Stimulated activated CD4-positive, alpha-beta T cell treated with anti-CD3 and anti-CD28 coated beads, Interleukin-1b, Interleukin-23, amount 100 ng/mL, for 48 hours (primary cell): ENCODE measurements at regions not wholly inside any gene's neighbourhood (a gene's known extent, or its start where the extent isn't known, plus 50 kb on each side); places are given as distances from the start of the nearest gene placed in this dataset.

Source experiments
- DNase-seq: peaks from one replicate; pipeline ENCODE4 v3.0.0-alpha.2; 2020

DNA sequence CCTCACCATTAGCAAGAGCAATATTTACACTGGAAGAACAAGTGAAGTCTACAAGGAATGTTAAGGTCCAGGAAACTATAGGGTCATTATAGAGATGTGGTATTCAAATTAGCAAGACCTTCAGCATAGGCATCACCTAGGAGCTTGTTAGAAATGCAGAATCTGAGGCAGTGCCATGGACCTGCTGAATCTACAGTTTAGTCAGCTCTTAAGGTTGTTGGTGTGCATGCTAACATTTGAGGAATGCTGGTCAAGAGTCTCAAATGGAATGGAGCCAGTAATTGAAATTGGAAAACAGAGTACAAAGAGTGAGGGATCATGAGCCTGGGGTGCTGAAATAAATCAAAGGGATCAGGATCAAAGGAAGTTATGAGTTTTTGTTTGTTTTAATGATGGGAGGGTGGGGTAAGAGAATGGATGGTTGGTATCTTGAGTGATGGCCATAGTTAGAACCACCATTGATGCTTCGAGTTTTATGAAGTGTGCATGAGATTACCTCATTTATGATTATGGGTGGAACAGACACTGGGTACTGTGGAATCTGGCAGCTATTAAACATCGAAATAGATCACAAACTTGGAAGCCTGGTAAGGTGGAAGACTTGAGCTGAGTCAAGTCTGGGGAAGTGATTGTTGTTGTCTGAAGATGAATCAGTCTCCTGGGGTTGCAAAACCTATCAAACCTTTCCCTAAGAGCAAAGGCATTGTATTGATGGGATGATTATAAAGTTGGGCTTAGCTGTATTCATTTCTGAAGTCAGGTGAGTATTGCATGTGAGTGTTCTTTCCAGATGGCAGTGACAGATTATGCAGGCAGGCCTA, 323.3 kb upstream of the E2F7 start:
- DNase-seq = no peak

DNA sequence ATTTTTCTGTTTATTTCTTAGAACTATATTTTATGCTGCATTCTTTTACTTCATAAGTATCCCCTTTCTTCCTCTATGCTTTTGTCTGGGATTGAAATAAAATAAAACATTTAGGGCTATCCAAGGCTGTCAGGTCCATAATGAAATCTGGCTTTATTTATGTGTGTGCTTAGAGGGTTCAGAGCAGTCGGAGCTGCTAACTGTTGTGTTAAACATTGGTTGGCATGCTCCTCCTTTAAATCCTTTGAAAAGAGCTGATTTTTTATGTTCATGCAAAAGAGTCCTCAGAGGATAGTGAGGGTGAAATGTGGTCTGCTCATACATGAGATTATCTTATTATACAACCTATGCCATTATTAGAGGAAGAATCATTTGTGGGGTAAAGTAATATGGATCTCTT, 322.3 kb upstream of the E2F7 start:
- no peak for DNase-seq

DNA sequence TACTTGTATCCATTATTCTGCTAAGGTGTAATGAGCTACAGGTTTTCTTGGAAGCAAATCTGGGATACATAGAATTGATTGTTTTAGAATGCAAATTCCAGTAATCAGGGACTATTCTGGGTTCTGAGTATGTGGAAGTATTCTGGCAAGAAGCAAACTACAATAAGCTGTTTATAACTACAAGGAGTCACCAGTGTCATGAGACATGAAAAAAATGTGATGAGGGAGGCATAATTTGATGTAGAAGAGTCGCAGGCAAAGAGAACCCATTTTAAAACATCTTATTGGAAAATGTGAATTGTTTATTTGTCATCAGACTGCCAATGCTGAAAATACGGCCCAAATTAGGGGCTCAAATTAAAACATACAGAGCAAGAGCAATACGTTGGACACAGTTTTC, 321.8 kb upstream of the E2F7 start:
- no peak for DNase-seq

DNA sequence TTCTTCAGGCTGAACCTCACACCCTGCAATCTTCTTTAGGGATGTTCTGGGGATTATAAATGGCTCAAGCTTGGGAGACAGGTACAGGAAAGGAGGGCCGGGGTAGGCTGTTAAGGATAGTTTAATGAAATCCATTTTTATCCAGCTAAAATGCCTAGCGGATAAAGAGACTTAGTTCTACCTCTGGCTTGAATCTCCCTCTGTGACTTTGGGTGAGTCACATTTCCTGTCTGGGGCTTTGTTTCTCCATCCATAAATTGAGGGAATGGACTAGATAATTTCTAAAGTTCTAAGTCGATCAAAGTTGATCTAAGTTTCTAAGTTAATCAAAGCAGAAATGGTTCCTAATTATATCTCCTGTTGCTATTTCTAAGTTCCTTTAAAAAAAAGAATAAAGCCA, 319.6 kb upstream of the E2F7 start:
- DNase-seq = no peak

DNA sequence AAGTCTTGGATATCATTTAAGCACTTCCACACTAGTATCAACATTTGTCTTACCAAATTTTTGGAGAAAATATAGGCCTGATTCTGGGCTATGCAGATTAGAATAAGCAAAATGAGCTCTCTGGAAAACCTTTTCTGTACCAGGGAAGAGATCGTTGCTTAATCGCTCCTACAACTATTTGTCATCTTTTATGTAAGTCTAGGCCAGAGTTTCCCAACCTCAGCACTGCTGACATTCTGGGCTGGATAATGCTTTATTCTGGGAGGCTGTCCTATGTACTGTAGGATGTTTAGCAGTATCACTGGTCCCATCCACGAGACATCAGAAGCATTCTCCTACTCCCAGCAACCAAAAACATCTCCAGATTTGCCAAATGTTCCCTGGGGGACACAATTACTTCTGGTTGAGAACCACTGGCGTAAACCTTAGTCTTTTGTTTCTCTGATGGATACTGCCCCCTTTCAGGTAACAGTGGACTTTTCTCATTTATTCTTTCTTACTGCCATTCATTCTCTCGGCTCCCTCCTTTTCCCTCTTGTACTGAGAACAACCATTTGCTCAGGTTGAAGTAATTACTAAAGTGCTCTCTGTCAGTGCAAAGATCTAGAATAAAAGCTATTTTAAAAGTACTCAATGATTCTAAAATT, 316.9 kb upstream of the E2F7 start:
- no peak for DNase-seq

DNA sequence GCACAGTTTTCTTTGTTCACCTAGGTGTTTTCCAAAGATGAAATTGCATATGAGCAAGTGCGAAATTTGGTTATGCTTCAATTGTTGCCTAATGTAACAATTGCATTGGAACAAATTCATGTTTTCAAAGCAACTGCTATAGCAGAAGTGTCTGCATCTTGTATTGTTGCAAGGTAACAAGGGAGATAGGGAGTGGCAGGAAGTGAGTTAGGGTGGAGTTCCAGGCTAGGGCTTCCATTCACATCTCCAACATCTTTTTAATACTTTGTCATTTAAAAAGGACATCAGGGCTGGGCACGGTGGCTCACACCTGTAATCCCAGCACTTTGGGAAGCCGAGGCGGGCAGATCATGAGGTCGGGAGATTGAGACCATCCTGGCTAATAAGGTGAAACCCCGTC, 312.3 kb upstream of the E2F7 start:
- DNase-seq = no peak

DNA sequence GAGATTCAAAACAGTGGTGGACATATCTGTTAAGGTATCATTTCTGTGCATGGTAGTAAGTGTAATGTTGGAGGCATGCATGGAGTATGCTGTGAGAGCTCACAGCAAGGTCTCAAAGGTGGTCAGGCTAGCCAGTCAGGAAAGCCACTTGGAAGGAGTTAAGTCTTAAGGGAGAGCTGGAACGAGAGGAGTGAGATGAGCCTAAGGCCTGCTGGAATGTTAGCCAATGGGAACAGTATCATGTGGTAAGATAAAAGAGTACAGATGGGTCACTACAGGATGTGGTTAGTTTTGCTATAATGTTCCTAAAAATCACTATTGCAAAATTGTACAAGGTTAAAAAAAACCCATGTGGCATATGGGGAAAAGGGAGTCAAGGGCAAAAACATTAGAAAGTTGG, 311.7 kb upstream of the E2F7 start:
- DNase-seq = no peak

DNA sequence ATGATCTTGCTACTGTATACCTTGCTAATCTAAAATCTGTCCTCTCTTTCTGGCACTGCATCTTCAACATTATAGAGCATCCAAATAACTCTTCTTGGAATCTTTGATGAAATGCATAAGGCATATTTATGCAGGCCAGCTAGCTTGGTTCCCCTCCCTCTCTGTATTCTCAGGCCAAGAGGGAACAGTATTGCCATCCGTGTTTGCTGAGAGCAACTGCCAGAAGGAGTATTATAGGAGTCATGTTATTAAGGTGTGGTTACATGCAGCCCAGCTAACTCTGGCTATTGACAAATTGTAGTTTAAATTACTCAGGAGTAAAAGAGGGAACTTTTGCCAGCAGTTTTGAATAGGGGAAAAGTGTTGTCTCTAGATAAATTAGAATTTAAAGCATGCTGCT, 309.3 kb upstream of the E2F7 start:
- DNase-seq = no peak

DNA sequence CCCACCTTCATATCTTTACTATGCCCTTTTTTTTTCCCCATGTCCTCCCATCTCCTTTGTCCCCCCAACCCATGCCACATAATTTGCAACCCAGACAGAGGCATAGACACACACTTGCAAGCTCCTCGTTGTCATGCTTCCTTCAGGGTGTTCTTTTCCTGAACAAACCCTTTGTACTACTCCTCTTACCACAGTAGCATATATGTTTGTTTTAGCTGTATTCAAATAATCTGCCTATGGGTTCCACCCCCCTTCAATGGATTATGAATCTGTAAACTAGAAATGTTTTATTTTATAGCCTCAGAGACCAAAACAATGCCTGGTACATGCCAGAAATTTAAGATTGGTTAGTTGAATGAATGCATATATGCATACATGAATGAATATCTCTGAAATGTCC, 307.1 kb upstream of the E2F7 start:
- DNase-seq = no peak

DNA sequence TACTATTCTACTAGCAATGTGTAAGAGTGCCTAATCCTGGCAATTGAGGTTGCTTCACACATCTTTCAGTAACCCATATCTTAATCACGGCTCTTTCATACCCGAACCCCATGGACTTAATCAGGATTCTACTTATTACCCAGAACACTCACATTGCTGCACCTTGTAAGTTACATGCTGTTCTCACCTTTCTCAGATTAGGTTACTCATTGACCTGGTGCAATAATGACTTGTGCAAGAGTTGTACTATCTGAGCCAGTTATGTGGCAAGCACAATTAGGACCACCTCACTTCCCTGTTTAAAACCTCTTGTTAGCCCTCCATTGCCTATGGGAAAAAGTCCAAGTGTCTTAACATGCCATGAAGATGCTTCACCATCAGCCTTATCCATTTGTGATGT, 306.7 kb upstream of the E2F7 start:
- DNase-seq = no peak

DNA sequence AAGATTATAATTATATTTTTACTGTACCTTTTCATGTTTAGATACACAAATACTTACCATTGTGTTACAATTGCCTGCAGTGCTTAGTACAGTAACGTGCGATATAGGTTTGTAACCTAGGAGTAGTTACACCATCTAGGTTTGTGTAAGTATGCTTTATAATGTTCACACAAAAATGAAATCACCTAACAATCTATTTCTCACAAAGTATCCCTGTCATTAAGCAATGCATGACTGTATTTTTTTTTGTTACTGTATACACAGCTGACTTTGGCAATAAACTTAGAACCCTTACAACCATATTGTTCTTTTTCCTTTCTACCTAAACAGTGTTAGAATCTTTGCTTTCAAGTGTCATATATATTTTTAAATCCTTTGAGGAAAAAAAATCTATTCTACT, 303.0 kb upstream of the E2F7 start:
- DNase-seq = no peak

DNA sequence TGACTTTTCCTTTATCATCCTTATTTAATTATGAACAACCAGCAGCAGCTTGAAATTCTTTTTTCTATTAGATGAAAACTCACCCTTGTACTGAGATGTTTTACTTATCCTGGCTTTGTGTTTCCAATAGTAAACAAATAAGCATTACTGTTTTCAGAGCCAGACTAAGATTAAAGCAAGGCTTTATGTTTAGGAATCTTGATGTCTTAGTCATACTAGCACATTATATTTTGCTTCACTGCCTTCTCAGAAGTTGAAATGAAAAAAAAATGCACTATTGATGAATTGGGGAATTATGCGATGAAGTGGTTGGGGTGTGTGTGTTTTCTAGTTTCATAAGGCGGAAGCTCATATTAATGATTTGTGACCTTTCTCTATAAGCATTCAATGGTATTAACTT, 301.2 kb upstream of the E2F7 start:
- no peak for DNase-seq

DNA sequence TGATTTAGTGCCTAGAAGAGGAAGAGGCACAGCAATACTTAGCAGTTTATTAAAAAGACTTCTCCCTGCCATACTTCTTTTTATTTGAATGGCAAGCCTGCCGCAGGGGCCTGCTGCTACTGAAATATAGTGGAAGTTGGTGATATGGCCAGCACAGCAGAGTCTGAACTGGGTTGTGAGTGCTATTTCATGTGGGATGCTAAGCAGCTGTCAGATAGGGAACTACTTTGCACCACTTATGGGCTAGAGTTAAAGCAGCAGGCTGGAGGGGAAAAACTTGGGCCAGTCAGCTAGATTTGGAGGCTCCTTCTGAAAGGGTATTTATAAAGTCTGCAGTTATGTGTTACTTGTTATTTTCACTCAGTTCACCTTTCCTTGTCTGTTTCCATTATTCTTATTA, 299.0 kb upstream of the E2F7 start:
- DNase-seq = no peak

DNA sequence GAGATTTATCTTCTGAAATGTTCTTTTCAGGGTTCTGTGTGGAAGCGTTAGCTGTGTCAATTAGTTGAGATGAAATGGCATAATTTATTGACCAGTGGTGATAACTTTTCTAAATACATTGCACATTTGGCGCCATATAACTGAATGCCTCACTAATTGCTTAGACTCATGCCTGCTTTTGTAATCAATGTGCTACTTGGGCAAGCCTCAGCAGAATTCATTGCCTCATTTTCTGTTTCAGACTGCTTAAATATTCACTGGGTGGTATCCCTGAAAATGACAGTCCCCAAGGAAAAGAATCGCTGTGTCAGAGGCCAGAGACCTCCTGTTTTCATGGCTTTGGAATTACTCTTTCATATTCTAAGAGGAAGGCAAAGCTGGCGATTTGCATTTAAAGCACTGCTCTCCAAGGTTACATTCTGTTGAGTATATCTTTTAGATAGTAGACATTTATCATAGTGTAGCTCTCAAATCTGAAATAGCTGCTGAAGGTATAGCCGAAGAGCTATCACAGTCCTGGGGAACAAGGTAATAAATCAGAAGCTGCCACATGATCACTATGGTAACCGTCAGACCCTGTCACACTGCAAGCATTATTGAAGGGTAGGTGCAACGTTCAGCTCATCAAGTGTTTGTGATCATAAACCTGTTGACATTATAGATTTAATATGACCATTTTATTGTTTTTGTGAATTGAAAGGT, 297.3 kb upstream of the E2F7 start:
- DNase-seq = no peak

DNA sequence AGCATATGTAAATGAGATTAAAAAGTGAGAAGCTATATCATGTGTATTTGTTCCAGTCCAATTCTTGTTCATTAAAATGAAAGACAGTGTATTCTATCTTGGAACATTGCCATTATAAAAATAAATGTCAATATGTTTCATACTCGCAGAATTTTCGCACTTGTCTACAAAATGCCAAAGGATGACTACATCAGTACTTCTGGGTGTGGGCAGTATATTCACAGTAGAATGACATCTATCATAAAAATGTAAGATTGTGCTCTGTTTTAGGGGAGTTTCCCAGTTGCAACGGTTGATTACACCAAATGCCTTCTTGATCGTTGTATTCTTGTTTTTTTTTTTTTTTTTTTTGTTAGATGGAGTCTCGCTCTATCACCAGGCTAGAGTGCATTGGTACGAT, 292.3 kb upstream of the E2F7 start:
- DNase-seq = no peak

DNA sequence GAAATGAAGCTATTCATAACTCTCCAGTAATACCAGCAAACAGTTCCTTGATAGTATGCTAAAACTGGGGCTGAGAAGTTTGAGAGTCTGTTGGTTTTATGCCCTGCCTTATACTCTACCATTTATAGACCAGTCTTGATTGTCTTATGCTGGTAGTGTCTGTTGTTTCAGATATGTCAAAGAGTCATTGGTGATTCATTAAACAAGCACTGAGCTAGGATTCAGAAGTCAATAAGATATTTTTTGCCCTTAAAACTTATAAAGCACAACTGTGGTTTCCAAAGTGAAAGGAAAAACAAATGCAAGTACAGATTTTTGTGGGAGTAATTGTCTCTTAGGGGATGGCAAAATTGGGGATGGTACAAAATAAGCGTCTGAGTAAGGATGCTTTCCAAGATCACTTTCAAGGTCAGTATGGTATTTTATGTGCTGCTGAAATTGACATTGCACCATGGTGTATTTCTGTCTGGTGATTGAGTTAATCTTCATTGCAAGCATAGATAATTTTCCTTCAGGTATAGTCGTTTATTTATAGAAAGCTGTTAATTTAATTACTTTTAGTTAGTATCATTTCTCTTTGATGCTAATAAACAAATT, 289.5 kb upstream of the E2F7 start:
- DNase-seq = no peak

DNA sequence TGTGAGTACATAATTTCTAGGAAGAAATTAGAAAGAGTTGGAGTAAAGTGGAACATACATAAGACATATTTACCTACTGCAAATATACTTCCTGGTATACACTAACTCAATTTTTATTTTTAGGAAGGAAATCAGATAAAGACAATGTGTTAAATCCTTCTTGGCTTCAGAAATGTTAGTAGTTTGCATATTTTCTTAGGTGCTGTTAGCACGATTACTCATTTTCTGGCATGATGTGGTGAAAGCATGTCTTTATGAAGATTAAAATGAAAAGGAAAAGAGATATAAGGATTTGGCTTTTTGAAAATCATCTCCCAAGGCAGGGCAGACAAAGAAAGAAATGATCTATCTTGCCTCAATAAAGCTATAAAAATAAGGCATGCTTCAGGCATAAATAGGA, 287.6 kb upstream of the E2F7 start:
- DNase-seq = no peak

DNA sequence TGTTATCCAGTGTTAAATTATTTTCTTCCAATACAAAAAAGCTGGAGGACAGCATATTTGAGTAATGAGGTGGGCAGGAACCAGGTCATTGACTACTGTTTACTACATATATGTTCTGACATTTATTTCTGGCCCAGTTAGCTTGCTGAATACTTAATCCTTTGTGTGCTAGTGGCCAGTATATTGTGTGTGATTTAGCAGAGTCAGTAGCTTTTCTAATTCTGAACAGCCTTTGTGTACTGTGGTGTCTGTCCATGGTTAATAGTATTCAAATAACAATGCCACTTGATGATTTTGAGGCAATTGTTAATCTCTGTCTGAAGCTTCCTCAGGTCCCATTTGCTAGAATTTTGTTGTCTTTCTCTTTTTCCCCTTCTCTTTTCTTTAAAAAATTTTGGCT, 286.5 kb upstream of the E2F7 start:
- no peak for DNase-seq

DNA sequence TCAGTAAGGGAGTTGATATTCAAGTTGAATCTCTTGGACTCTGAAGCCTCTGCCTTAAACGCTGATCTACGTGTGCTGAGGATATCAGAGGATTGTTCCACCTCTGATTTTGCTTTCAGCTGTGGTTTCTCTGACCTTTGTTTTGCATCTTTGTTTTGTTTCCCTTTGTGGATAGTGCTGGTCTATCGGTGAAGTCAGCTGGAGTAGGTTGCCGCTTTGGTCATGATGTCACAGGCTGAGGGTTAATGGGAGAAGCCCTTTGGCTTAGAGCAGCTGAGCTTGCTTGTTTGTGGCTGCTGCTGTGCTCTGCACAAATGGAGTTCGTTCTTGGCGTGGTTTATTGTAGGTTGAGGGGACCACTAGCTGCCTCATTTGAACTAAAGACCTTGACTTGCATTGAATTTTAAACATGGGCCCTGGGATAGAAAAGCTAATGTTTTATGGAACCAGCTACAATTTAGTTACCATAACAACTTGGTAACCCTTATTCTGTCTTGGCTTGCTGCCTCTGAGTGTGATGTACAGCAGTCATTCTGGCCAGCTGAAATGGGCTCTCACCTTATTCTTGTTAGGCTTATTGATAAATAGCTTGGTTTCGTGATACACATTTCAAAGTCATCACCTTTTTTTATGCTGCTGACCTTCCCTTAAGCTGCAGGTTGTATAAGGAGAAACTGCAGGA, 284.5 kb upstream of the E2F7 start:
- DNase-seq = no peak

DNA sequence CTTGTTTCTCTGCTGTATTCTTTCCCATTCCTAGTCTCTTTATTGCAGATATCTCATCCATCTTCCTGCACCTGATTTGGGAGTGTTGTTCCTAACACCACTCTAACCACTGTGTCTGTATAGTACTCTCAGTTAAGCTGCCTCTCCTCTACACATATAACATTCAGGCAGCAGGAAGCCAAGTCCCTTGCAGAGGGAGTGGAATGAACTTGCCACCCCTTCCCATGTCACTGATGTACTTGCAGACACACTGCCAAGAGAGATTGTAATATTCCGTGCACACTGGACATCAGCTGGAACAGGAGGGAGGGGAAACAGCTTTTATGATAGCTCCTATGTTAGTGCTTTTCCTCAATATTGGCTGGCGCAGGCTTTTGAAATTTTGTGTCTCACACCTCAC, 281.6 kb upstream of the E2F7 start:
- DNase-seq = no peak

DNA sequence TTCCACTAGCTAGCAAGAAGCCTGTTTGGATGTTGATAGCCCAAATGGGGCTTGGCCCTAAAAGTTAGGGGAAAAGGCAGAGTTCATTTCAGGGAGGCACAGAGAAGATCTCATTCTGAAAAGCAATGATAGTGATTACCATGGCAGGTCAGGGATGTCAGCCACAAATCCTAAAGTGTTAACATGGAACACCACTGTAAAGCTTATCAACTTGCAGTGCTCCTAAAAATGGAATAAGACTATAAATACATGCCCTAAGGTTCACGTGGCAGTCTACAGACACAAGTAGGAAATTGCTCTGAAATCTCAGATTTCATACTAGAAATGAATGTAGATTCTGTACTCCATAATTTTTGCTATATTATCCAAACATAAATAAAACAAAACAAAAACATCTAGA, 280.0 kb upstream of the E2F7 start:
- DNase-seq = no peak

DNA sequence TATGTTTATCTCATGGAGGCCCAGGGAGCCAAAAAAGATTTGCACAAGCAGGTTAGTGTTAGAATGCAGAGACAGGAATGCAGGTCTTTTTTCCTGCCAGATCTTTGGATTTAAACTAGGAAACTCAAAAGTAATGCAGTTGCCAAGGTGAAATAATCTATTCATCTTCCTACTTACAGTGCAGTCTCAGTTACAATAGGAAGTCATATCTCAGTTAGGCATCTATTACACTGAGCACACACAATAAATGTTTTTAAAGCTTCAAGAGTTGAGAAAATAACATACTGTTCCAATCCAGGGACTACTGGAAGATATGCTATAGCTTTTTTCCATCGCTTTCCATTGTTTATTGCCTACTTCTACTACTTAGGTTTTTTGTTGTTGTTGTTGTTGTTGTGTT, 279.3 kb upstream of the E2F7 start:
- DNase-seq = no peak

DNA sequence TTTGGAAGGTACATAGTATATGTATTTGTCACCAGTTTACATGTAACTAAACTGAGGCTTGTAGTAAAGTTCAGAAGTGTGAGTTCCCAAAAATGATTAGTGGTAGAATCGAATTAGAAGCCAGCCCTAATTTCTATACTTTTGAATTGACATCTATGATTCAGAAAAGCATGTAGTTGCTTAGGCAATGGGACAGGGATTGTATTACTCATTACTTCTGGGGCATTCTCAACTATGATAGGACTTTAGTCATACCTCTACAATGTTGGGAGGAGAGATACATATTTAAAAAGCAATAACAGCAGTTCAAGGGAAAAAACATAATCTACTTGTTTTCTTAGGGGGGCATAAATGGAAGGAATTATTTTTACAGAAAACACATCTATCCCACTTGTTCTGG, 277.9 kb upstream of the E2F7 start:
- no peak for DNase-seq
